GM18520 (cell line): ENCODE measurements at regions not wholly inside any gene's neighbourhood (a gene's known extent, or its start where the extent isn't known, plus 50 kb on each side); places are given as distances from the start of the nearest gene placed in this dataset.

Experiments used
- ATAC-seq: cut with Tn5 transposase; IDR thresholded peaks from one replicate; pipeline ENCODE4 v1.9.1; 2021; ENCODE audit not compliant: unreplicated experiment

GRCh38 chr1:191953526-191953925 lies 204.7 kb upstream of the RGS18 start:
- no peak for ATAC-seq

- ATAC-seq, result no peak
These were observed 198.4 kb upstream of the RGS18 start for GRCh38 chr1:191959856-191960255.

GRCh38 chr1:191963286-191963685 lies 195.0 kb upstream of the RGS18 start:
- ATAC-seq, result no peak

DNA sequence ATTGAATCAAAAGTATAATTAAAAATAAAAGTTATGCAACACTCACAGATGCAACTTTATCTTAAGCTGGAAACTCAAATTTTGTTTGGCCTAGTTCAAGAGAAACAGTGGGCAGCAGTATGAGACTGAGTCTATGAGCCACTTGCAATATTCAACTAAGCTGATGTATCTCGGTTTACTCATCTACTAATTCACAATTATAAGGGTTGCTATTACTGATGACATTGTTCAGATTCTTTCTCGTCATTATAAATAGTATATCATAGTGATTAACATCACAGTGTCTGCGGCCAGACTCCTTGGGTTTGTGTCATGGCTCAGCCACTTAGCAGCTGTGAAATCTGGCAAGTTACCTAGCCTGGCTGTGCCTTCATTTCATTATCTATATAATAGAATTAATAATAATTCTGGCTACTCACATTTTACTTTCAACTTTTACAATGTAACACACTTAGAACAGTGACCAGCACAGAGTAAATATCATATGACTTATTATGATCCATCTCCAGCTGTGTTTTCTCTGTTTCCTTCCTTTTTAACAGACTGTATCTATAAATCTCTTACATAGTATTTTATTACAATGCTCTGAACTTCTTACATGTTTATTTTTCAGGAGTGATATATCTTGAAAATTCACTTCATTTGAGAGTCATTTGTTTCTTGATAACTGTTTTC lies 194.3 kb upstream of the RGS18 start:
- no peak for ATAC-seq

DNA sequence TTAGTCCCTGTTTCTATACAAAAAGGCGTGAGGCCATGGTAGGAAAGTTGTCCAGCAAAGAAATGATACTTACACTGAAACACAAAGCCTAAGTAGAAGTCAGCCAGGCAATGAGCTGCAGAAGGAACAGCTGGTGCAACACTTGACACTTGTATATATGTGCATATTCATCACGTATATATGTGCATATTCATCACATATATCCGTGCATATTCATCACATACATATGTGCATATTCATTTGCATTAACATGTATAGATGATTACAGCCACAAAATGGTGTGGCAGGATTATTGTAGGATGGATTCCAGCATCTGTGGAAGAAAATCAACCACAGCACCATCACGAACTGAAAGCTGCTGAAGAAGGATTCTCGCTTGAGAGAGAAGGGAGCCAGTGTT lies 189.0 kb upstream of the RGS18 start:
- ATAC-seq, result no peak

DNA sequence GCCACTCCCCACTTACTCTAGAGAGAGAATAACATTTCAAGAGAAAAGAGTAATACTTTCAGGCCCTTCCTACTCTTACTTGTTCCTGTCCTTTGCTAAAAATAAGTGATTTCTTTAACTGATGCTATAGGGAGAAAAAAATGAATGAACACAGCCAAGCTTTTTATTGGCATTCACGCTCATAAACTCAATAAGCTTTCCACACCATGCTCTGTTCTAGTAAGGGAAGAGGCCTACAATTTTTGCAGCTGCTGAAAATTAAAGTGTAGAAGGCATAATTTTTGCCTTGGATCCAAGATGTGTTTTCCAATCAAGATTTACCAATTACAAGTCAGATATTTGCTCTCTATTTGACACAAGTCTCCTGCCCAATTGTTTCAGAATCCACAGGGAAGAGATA lies 188.1 kb upstream of the RGS18 start:
- no peak for ATAC-seq

DNA sequence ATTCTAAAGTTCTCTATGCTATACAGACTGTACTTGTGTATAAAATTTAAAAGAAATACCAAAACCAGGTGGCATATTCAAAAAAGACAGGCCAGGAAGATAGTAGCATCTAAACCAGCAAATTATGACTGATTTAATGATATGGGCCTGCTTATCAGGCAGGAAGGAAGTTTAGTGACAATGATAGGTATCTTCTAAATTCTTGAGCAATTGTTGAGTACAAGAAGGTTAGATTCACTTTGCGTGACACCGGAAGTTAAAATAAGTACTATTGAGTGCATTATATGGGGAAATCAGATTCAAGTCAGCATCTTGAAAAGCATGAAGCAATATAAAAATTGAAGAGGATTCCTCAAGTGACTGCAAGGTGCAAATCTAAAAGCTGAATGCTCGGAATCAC lies 186.8 kb upstream of the RGS18 start:
- no peak for ATAC-seq

DNA sequence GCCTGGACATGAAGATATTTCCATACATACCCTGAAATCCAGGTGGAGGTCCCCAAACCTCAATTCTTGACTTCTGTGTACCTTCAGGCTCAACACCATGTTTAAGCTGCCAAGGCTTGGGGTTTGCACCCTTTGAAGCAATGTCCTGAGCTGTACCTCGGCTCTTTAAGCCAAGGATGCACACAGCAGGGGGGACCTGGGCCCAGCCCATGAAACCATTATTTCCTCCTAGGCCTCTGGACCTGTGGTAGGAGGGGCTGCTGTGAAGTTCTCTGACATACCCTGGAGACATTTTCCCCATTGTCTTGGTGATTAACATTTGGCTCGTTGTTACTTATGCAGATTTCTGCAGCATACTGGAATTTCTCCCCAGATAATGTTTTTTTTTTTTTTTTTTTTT lies 184.3 kb upstream of the RGS18 start:
- no peak for ATAC-seq

DNA sequence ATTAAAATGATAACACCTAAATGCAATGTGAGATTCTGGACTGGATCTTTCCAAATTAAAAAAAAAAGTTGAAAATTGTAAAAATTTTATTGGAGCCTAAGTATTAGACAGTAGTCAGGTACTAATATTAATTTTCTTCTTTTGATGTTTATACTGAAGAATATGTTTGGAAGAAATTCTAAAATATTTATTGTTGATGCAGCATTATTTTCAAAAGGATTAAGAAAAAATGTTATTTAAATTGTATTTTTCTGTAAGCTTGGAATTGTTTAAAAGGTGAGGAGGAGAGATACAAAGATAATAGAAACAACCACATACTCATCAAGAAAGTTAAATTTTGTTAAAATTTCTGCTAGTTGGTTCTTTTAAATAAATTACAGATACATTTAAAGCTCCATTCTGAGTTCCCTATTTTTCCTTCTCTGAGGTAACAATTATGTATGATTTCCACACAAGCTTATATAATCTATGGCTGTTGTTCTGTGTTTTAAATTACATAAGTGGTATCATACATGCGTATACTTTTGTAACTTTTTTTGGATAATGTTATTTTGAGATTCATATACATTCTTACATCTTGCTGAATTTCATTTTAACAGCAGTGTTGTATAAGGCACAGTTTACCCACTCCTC lies 180.3 kb upstream of the RGS18 start:
- no peak for ATAC-seq

GRCh38 chr1:191984856-191985255 lies 173.4 kb upstream of the RGS18 start:
- ATAC-seq, result no peak

DNA sequence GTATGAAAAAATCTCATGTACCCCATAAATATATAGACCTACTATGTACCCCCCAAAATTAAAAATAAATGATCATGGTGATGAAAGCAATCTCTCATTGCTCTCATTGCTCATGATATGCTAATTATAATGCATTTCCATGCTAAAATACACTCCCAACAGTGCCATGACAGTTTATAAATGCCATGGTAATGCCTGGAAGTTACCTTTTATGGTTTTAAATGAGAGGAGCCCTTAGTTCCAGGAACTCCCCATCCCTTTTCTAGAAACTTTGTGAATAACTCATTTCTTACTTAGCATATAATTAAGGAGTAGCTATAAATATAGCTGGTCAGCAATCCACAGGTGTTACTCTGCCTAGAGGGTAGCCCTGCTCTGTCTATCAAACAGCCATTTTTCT lies 166.1 kb upstream of the RGS18 start:
- ATAC-seq, result no peak

DNA sequence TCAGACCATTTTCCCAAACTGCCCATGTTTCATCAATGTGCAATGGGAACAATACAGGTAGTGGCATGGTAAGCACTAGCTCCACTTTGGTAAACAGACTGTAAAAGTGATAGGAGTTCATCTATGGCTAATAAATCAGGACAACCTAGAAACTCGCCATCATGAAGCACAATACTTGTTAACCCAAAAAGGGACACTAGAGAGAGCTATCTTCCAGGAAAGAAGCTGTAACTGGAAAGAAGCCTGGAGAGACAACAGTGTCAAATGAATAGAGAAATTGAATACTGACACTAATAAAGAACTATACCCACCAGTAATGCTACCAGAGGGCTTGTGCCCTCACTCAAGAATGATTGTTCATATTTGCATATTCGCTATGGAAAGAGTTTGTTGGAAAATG lies 164.7 kb upstream of the RGS18 start:
- no peak for ATAC-seq

DNA sequence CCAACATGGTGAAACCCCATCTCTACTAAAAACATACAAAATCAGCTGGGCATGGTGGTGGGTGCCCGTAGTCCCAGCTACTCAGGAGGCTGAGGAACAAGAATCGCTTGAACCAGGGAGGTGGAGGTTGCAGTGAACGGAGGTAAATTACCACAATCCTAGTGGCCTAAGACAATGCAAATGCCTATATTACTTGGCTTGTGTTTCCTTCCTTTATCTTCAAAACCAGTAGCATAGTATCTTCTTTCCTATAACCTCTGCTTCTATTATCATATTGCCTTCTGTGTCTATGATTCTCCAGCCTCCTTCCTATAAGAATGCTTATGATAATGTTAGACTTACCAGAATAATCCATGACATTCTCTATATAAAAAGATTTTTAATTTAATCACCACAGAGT lies 156.2 kb upstream of the RGS18 start:
- no peak for ATAC-seq

DNA sequence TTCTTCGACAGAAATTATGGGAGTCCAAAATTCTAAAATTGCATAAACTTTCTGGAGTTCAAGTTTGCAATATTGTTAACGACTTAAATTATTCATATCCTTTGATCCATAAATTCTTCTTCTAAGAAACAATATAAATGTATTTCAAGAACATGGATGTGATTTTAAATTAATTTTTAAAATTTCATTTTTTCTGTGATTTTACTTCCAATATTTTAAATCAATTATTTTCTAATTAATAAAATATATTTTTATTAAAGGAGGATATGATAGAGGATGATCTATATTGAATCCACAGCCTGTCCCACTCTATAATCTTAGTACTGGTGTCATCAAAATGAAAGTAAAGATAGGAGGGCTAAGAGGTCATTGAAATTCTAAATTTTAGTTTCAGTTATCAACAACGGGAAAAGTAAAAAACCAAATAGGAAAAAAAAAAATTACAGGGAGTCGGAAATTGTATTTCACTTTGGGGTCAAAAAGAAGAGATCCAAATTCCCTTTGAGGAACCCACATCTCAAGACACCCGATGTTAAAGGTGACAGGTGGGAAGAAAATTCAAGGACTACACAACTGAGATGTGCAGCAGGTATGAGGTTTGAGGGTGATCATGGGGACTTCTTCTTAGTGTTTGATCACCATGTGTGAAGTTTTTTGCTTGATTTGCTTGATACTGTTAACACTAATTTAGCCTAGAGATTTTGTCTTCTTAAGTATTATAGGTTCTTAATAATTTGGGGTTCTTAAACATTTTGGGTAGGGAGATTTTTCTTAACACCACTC lies 154.8 kb upstream of the RGS18 start:
- no peak for ATAC-seq

- ATAC-seq, result no peak
These were observed 152.3 kb upstream of the RGS18 start for GRCh38 chr1:192005976-192006375.

- no peak for ATAC-seq
These were observed 149.9 kb upstream of the RGS18 start for GRCh38 chr1:192008281-192008825.

- ATAC-seq, result no peak
These were observed 147.9 kb upstream of the RGS18 start for GRCh38 chr1:192010406-192010805.

- no peak for ATAC-seq
These were observed 146.7 kb upstream of the RGS18 start for GRCh38 chr1:192011525-192011924.

DNA sequence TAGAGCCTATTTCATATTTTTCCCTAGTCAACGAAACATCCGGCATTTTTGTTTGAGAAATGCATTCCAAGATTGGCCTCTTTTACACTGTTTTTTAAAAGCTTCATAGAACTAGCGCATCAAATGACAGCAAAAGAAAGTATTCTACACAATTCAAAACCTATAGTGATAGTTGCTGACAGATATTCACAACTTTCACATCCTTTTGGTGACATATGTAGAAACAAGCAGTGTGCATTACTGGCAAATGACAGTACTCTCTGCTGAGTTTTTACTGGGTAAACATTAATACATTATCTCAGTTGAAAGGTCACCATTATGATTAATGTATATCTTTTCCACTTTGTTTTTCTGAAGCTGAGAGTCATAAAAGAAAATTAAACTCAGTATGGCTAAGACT lies 135.4 kb upstream of the RGS18 start:
- ATAC-seq, result no peak

DNA sequence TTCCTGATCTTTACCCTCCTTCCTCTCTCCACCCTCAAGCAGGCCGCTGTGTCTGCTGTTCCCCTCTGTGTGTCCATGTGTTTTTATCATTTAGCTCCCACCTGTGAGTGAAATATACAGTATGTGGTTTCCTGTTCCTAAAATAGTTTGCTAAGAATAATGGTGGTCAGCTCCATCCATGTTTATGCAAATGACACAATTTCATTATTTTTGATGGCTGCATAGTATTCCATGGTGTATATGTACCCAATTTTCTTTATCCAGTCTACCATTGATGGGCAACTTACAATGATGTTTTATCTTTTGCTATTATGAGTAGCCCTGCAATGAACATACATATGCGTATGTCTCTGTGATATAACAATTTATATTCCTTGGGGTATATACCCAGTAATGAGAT lies 133.4 kb upstream of the RGS18 start:
- ATAC-seq, result no peak

DNA sequence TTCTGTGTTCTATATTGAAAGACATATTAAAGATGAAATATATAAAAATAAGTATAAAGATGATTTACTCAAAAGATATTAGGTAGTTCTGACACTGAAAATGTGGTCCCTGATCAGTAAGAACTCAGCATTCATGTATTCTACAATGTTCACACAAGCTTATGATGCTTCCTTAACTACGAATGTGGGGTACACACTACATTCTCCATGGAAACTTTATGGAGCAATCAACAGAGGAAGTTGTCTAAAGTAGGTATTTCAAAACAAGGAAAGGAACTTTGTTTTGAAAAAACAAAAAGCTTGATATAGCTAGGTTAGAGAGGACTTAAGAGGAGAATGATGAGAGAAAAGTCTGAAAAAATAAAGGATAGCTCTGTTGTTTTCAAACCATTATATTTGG lies 119.7 kb upstream of the RGS18 start:
- ATAC-seq, result no peak

DNA sequence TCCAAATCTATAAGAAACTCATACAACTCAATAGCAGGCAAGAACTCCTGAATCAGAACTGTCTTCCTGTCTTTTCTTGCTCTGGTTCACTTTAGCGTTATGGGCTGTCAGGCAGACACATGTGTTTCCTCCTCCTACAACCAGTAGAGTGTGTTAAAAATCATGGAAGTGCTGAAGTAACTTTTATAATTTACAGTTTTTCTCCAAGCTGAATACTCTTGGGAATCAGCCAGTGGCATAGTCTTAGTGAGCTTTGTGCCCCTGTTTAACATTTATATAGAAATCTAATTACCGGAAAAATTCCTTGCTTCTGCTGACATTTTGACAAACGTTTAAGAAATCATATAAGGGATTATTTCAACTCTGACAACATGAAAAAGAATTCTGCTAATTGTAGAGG lies 113.1 kb upstream of the RGS18 start:
- no peak for ATAC-seq
